ENCODE measurements at regions not wholly inside any gene's neighbourhood (a gene's known extent, or its start where the extent isn't known, plus 50 kb on each side); places are given as distances from the start of the nearest gene placed in this dataset.

GRCh38 chr6:6835223-6835503 is 246.6 kb downstream of the LY86 start:
- TF ChIP-seq POLR2AphosphoS5 (IDR thresholded peaks at IDR 0.05): no peak
- no peak for TF ChIP-seq CTCF (IDR thresholded peaks at IDR 0.05 in 8 of 11, conservative IDR thresholded peaks at IDR 0.05 in 3 of 11)
